Fibroblast of pulmonary artery (primary cell): ENCODE measurements at regions not wholly inside any gene's neighbourhood (a gene's known extent, or its start where the extent isn't known, plus 50 kb on each side); places are given as distances from the start of the nearest gene placed in this dataset.

Experiments
- DNase-seq: peaks from one replicate; pipeline ENCODE4 v3.0.0-alpha.2; 2010; ENCODE audit warnings: low read depth
- H3K4me3 ChIP-seq: replicated peaks from 2 replicates; pipeline ENCODE4 v1.5.1; 2011; ENCODE audit warnings: low read depth, mild to moderate bottlenecking, control low read depth, low read length, moderate library complexity
- CTCF ChIP-seq: IDR thresholded peaks from 2 replicates; pipeline ENCODE4 v1.5.1; 2011; ENCODE audit warnings: mild to moderate bottlenecking, control low read depth, low read length, inconsistent platforms; ENCODE audit errors: missing control alignments

GRCh38 chr1:157230500-157230899 lies 92.3 kb upstream of the ETV3 start:
- no peak overlapping the region for H3K4me3 ChIP-seq
- no peak for TF ChIP-seq CTCF
- no peak for DNase-seq

DNA sequence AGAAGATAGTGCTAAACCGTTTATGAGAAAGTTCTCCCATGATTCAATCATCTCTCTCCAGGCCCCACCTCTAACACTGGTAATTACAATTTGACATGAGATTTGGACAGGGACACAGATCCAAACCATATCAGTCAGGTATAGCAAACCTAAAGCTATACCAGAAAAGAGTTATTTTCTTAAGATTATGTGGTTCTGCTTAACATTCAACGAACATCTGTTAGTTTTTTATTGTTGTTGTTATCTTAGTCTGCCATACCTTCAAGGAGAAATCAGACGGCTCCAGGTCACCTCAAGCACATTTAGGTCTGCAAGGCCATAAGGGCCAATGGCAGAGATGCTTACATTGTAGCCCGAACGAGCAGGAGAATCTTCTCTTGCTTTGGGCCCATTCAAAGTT lies 89.5 kb upstream of the ETV3 start:
- no peak for DNase-seq
- TF ChIP-seq CTCF: no peak
- no peak overlapping the region for H3K4me3 ChIP-seq

GRCh38 chr1:157226739-157227138 lies 88.5 kb upstream of the ETV3 start:
- no peak for TF ChIP-seq CTCF
- H3K4me3 ChIP-seq: no peak overlapping the region
- no peak for DNase-seq

- no peak overlapping the region for H3K4me3 ChIP-seq
- no peak for TF ChIP-seq CTCF
- DNase-seq: no peak
Observed at GRCh38 chr1:157219600-157219999, 81.4 kb upstream of the ETV3 start.

- no peak overlapping the region for H3K4me3 ChIP-seq
- no peak for TF ChIP-seq CTCF
- no peak for DNase-seq
Observed at GRCh38 chr1:157219182-157219581, 81.0 kb upstream of the ETV3 start.

DNA sequence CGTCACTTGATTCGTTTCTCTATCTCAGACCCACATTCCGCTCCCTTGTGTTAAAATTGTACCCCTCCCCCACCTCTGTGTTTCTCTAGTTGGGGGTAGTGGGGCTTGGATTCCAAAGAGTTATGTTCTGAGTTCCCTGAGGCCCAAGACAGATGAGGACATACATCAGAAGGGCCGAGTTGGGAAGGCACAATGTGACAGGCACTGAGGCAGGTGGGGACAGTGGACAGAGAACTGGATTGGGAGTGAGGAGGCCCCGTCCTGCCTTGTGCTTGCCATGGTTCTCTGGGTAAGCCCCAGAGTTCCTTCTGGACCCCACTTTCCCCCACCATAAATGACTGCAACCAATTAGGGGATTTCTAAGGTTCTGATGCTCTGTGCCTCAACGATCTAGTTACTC lies 80.5 kb upstream of the ETV3 start:
- no peak for TF ChIP-seq CTCF

DNA sequence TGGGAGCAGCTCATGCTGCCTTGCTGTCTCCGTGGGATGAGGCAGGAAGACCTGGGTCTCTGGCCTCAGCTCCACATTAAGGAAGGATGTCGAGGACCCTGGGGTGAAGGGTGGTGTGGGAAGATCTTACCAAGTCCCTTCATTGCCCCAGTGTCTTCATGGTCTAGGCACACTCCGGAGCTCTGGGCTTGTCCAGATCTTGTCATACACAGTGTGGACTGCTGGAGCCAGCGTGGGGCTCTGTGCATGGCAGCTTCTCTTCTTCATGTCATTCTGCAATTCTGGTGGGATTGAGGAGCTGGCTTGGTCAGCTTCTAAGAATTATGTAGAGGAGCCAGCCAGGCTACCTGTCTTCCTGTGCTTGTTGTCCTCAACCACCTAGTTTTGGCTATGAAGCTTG lies 79.3 kb upstream of the ETV3 start:
- DNase-seq: no peak
- H3K4me3 ChIP-seq: no peak overlapping the region
- TF ChIP-seq CTCF: no peak

More for the DNA sequence above, 80.5 kb upstream of the ETV3 start:
- no peak overlapping the region for H3K4me3 ChIP-seq
- DNase-seq: no peak
